HepG2 (cell line): ENCODE measurements at regions not wholly inside any gene's neighbourhood (a gene's known extent, or its start where the extent isn't known, plus 50 kb on each side); places are given as distances from the start of the nearest gene placed in this dataset.

ENCODE experiments used
- BCLAF1 ChIP-seq: fragments of 450-650 bp; IDR thresholded peaks from 2 replicates; pipeline ENCODE4 v1.6.1; 2017; ENCODE audit warnings: mild to moderate bottlenecking
- CBX2 ChIP-seq, 2 experiments: fragments of 200-600 bp in 1 of 2; sonication (generic); formaldehyde crosslinking in 1 of 2; IDR thresholded peaks; 2 replicates each; pipeline versions ENCODE4 v1.7.0 to v1.8.1; 2018 to 2022; ENCODE audit warnings: low read depth in 2 of 2, low read length in 1 of 2, mild to moderate bottlenecking in 1 of 2, missing genetic modification reagents in 1 of 2
- CREB1 ChIP-seq, 2 experiments: fragments of 450-650 bp in 1 of 2; IDR thresholded peaks; 2 replicates each; pipeline ENCODE4 v1.6.1; 2016 to 2017; ENCODE audit warnings: control low read depth in 1 of 2, mild to moderate bottlenecking in 1 of 2, missing compliant biosample characterization in 1 of 2, missing genetic modification characterization in 1 of 2
- GFI1 ChIP-seq: sonication (generic); formaldehyde crosslinking; IDR thresholded peaks from 2 replicates; pipeline ENCODE4 v1.5.0; 2020; ENCODE audit warnings: missing genetic modification reagents, mild to moderate bottlenecking, borderline replicate concordance
- GMEB2 ChIP-seq: IDR thresholded peaks from 2 replicates; pipeline ENCODE4 v1.6.1; 2016; ENCODE audit warnings: missing biosample characterization, missing genetic modification reagents, low read depth
- HIVEP1 ChIP-seq: sonication (generic); formaldehyde crosslinking; IDR thresholded peaks from 2 replicates; pipeline ENCODE4 v1.4.0; 2020; ENCODE audit warnings: mild to moderate bottlenecking, missing genetic modification reagents
- HNRNPH1 ChIP-seq: fragments of 200-400 bp; formaldehyde crosslinking; optimal IDR thresholded peaks from 2 replicates; pipeline ENCODE3; 2017; ENCODE audit warnings: mild to moderate bottlenecking, low read depth, low read length
- PITX1 ChIP-seq: sonication (generic); formaldehyde crosslinking; IDR thresholded peaks from 2 replicates; pipeline ENCODE4 v1.5.1; 2020; ENCODE audit warnings: mild to moderate bottlenecking, missing genetic modification reagents
- REST ChIP-seq, 2 experiments: IDR thresholded peaks; 2 replicates each; pipeline ENCODE4 v1.6.1; 2011 to 2012; ENCODE audit warnings: low read length in 2 of 2, borderline replicate concordance in 1 of 2, low read depth in 1 of 2, mild to moderate bottlenecking in 1 of 2, moderate library complexity in 1 of 2
- SPEN ChIP-seq: sonication (generic); formaldehyde crosslinking; IDR thresholded peaks from 2 replicates; pipeline ENCODE4 v1.5.1; 2020; ENCODE audit warnings: low read depth, mild to moderate bottlenecking, missing genetic modification reagents
- SRF ChIP-seq: IDR thresholded peaks from 2 replicates; pipeline ENCODE4 v1.6.1; 2011; ENCODE audit warnings: mild to moderate bottlenecking, low read depth, low read length, moderate library complexity
- TOPORS ChIP-seq: sonication (generic); formaldehyde crosslinking; IDR thresholded peaks from 2 replicates; pipeline ENCODE4 v1.8.0; 2023; ENCODE audit warnings: mild to moderate bottlenecking, missing genetic modification reagents
- ZFP41 ChIP-seq: sonication (generic); formaldehyde crosslinking; IDR thresholded peaks from 2 replicates; pipeline ENCODE4 v1.4.0; 2020; ENCODE audit warnings: mild to moderate bottlenecking, missing genetic modification reagents, borderline replicate concordance
- ZGPAT ChIP-seq: IDR thresholded peaks from 2 replicates; pipeline ENCODE4 v1.6.1; 2016; ENCODE audit warnings: mild to moderate bottlenecking
- ZNF605 ChIP-seq: sonication (generic); formaldehyde crosslinking; IDR thresholded peaks from 2 replicates; pipeline ENCODE4 v1.8.0; 2022; ENCODE audit warnings: mild to moderate bottlenecking, missing genetic modification reagents
- ZNF709 ChIP-seq: sonication (generic); formaldehyde crosslinking; IDR thresholded peaks from 2 replicates; pipeline ENCODE4 v1.5.0; 2020; ENCODE audit warnings: mild to moderate bottlenecking, missing genetic modification reagents

- peak; percentile 60; the same call in 1 of the 2 replicates for TF ChIP-seq GMEB2 (CRISPR knock-in tag)
- peak; percentile 100 for TF ChIP-seq ZNF605 (CRISPR knock-in tag)
- peak; percentile 76 to 99 for TF ChIP-seq REST (IDR thresholded peaks at IDR 0.05; ENCODE audit: borderline replicate concordance in 1 of 2, low read depth in 1 of 2, low read length in 2 of 2)
- TF ChIP-seq BCLAF1 = no peak
- TF ChIP-seq PITX1 (CRISPR knock-in tag) = peak; percentile 96
- TF ChIP-seq HIVEP1 = peak; percentile 98
- TF ChIP-seq GFI1 (CRISPR knock-in tag) = peak; percentile 94
- peak; percentile 100 for TF ChIP-seq TOPORS (CRISPR knock-in tag)
- no peak for TF ChIP-seq HNRNPH1
- peak; percentile 100 for TF ChIP-seq ZGPAT (CRISPR knock-in tag)
- peak; percentile 100 for TF ChIP-seq ZNF709
- TF ChIP-seq SRF = no peak
- no peak for TF ChIP-seq CBX2 (IDR thresholded peaks at IDR 0.05; ENCODE audit: low read depth, low read length)
- peak; percentile 99 for TF ChIP-seq CBX2 (CRISPR knock-in tag; IDR thresholded peaks at IDR 0.05; ENCODE audit: low read depth)
- TF ChIP-seq ZFP41 (CRISPR knock-in tag) = peak; percentile 99
- peak; percentile 100 for TF ChIP-seq SPEN (CRISPR knock-in tag)
- no peak for TF ChIP-seq CREB1 (IDR thresholded peaks at IDR 0.05)
- no peak for TF ChIP-seq CREB1 (CRISPR knock-in tag; IDR thresholded peaks at IDR 0.05)
These were observed 74.6 kb upstream of the CPLX2 start (continued) for GRCh38 chr5:175796536-175797499.
